GM21786 (cell line): ENCODE measurements at regions not wholly inside any gene's neighbourhood (a gene's known extent, or its start where the extent isn't known, plus 50 kb on each side); places are given as distances from the start of the nearest gene placed in this dataset.
"Not testable (repeated sequence)": the region's sequence is repeated elsewhere in the genome, so short reads cannot be mapped to it uniquely, and the experiment has no call there.

Source experiments
- ATAC-seq: cut with Tn5 transposase; IDR thresholded peaks from one replicate; pipeline ENCODE4 v1.9.1; 2021; ENCODE audit not compliant: unreplicated experiment

GRCh38 chr19:32063601-32064000, 281.8 kb upstream of the ZNF507 start:
- no peak for ATAC-seq

- no peak for ATAC-seq
Observed at GRCh38 chr19:32066056-32066455, 279.4 kb upstream of the ZNF507 start.

GRCh38 chr19:32067685-32068084, 277.7 kb upstream of the ZNF507 start:
- ATAC-seq = no peak

DNA sequence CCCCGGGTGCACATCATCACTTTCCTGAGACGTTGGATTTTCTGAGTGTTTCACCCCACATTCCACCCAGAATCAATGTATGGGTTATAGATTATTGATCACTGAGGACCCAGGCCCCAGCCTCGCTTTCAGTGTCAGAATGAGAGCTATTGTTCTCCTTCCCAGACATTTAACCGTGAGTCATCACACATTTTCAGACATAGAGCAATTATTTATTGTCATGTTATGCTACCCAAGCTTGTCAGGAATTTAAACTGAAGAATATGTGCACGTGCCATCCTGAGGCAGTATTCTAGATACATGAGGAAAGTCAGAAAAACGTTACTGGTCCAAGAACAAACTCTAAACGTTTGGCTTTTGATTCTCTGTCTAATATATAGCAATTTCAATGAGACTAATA, 276.6 kb upstream of the ZNF507 start:
- ATAC-seq = no peak

DNA sequence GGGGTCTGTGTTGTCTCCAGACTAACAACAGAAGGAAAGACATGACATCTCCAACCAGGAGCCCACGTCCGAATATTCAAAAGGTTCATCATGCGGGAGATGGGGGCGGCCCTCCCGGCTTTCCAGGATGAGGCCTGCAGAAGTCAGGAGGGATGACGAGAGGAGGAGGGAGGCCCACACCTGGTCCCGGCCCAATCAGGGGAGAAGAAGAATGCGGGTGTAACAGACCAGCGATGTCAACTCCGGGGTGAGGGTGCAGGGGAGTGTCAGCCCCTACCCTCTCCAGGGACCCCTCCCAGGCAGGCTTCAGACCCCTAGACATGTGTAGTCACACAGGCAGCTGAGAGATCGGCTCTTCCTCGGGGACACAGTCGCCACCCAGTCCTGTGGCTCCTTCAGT, 275.3 kb upstream of the ZNF507 start:
- ATAC-seq = no peak

DNA sequence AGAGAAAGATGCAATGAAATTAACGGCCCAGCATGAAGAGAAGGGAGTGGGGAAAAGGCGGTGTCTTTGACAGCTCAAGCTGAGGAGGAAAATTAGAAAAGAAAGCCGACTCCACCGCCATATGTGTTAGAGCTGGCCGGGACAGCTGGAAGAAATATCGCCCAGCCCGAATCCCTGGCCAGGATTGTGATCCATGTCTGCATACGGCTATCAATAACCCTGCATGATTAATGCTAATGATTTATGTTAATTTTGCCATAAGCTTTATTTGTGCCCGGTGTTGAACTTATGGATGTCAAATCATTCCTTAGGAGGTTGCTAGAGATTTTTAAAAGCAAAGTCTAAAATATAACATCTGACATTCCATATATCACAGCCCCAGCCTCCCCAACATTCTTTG, 263.4 kb upstream of the ZNF507 start:
- ATAC-seq = no peak

DNA sequence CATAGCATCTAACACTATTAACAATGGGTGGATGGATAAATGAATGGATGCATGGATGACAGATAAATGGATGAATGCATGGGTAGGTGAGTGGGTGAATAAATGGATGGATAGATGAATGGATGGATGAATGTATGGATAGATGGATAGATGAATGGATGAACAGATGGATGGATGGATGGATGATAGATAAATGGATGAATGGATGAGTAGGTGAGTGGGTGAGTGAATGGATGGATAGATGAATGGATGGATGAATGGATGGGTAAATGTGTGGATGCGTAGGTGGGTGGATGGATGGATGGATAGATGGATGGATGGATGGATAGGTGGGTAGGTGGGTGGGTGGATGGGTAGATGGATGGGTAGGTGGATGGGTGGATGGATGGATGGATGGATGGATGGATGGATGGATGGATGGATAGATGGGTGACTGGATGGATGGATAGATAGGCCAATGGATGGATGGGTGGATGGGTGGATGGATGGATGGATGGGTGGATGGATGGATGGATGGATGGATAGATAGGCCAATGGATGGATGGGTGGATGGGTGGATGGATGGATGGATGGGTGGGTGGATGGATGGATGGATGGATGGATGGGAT, 260.6 kb upstream of the ZNF507 start:
- not testable (repeated sequence) for ATAC-seq

GRCh38 chr19:32091241-32091640, 254.2 kb upstream of the ZNF507 start:
- ATAC-seq = no peak

DNA sequence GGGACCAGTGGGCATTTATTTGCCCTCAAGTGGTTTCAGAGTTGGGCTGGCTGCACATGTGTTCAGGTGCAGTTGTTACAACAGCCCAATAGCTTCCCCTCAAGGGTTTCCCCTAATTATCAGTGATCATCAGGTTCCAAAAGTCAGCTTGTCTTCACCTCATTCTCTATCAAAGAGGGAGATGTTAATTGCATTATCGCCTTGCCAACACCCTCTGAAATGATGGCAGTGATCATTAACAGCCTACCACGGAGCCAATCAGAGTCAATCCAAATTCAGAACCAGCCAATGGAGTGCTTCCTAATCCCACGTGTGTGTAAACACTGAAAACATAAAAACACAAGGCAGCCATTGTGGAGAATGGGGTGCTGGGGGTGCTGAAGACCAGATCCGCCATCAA, 248.4 kb upstream of the ZNF507 start:
- no peak for ATAC-seq

DNA sequence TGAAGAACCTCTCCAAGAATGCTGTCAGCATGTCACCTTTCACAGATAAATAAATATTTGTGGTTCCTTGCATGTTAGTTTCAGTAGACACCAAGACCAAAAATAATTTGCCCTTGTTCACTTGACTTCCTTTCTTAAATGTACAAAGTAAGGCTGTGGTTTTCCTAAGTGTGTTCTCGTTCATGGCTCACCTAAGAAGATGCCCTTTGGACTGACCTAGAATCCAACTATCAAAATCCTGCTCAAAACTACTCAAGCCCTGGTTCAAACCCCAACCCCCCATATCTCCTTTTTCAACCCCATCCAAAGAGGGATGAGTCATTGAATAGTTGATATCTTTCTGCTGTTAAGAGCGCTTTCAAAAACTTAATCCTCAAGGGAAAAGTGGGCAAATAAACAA, 247.8 kb upstream of the ZNF507 start:
- no peak for ATAC-seq

DNA sequence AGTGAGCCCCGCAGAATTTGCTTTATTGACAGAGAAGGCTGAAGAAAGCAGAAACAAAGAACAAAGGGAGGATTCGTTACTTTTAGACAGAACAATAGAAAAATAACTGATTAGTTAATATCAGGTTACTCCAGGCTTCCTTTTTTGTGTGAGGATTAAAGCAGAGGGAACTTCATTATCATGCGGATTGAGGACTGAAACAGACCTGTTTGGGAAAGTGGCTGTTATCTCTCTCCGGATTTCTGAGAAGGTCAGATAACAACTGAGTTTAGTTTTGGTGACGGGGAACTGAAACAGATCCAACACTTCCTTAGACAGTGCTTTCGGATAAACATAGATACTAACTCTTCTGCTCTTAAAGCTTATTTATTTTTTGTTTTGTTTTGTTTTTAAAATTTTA, 246.4 kb upstream of the ZNF507 start:
- ATAC-seq = no peak

DNA sequence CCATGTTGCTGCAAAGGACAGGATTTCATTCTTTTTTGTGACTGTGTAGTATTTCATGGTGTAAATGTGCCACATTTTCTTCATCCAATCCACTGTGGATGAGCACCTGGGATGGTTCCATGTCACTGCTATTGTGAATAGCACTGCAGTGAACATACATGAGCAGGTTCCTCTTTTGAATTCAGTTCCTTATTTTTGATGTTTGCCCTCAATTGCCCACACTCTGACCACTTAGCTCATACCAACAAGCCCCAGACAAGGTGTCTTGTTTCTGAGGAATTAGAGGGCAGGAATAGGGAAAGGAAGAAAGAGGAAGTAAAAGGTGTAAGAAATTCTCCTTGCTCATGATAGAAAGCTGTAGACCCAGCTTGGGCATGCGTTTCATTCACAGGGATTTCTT, 244.2 kb upstream of the ZNF507 start:
- no peak for ATAC-seq

DNA sequence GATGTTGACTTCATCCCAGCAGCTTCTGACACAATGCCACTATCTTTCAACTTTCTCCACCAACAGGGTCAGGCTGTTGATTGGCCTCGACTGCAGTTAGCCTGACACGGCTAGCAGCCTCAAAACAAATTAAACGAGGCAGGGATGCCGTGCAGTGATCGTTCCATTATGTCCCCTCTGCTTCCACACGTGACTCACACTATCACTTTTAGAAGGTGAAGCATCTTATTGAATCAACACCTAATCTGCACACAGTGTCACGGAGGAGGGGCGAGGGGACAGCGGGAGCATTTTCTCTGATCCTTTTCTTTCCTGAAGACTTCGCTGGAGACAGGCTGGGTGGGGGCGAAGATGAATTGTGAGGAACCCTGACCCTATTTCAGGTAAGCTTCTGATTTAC, 241.9 kb upstream of the ZNF507 start:
- ATAC-seq = no peak

DNA sequence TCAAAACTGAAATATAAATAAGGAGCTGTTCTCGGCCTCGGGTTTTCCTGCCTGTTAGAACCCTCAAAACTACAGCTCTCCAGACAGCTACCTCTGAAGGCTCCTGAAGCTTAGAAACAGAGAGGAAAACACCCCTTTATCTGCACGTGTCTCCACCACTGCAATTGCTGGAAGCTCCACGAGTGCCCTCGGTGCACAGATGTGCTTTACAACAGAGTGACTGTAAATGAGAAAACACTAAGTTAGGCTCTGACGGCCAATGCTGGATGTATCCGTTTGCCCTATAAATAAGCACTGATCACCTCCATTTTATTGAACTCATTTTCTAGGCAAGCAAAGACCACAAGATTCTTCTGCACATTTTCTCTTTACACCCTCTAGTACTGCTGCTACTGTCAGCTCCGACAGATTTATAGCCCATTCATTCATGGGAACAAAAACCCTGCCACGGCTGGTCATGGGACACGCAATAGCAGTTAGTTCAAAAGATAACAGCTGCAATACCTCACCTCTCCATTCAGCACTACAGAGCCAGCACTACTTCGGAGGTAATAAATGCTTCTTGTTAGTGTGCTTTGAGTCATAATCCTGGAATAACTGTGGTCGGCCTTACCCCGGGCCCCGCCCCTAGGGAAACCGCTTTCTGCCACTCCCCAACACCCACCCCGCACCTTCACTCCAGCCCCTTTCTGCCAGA, 241.1 kb upstream of the ZNF507 start:
- no peak for ATAC-seq

- no peak for ATAC-seq
Observed at GRCh38 chr19:32104850-32105235, 240.6 kb upstream of the ZNF507 start.

GRCh38 chr19:32105527-32106310, 239.7 kb upstream of the ZNF507 start:
- ATAC-seq = no peak

DNA sequence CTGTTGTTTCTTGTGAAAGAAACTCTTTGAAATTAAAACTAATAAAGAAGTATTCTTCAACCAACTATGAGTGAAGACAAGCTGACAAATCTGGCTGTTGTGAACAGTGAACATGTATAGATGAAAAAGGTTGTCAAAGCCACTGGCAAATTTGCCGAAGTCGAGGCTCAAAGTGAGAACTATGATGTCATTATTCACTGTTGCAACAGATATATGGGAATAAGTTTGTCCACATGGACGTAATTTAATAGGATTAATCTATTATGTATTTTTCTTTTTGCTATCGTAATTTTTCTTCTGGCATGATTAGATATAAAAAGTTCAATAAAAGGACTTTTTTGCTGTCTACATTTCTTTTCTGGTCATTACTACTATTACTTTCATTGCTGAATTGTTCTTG, 223.2 kb upstream of the ZNF507 start:
- no peak for ATAC-seq

DNA sequence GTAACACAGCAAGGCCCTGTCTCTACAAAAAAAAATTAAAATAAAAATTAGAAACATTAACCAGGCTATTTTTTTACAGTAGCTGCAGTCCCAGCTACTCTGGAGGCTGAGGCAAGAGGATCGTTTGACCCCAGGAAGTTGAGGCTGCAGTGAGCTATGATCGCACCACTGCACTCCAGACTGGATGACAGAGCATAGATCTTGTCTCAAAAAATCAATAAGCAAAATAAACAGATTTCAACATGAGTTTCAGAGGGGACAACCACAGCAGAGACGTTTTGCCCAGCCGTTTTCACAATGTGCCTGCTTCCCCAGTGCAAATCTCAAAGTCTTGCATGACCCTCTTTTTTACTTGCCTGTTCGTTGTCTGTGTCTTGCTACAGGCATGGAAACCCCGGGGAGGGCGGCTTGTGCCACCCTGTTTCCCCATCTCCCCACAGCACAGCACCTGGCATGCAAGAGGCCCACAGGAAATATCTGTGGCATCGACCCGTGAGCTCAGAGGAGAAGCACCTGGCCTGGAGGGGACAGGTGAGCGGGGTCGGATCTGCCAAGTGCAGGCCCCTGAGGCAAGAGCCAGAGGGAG, 222.0 kb upstream of the ZNF507 start:
- no peak for ATAC-seq

- no peak for ATAC-seq
Observed at GRCh38 chr19:32124585-32124984, 220.8 kb upstream of the ZNF507 start.

GRCh38 chr19:32129141-32129540, 216.3 kb upstream of the ZNF507 start:
- ATAC-seq = no peak

DNA sequence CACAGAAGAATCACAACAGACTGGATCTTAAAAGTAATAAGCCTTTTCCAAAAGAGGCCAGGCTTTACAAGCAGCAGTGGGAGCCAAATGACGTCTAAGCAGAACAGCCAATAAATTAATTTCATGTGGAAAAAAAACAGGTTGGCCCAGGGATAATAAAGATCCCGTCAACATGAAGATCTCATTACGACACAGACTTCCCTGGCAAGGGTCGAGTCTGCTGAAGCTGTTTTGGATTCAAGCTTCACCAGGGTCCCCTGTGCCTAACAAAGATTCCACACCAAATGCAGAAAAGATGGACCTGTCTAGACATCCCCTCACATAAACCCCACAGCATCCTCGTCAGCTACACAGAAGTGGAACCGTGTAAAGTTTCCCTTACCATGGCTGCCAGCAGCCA, 215.1 kb upstream of the ZNF507 start:
- ATAC-seq = no peak

- ATAC-seq = no peak
Observed at GRCh38 chr19:32131005-32131404, 214.4 kb upstream of the ZNF507 start.
